ENCODE measurements at regions not wholly inside any gene's neighbourhood (a gene's known extent, or its start where the extent isn't known, plus 50 kb on each side); places are given as distances from the start of the nearest gene placed in this dataset.
"Not testable (repeated sequence)": the region's sequence is repeated elsewhere in the genome, so short reads cannot be mapped to it uniquely, and the experiment has no call there.

DNA sequence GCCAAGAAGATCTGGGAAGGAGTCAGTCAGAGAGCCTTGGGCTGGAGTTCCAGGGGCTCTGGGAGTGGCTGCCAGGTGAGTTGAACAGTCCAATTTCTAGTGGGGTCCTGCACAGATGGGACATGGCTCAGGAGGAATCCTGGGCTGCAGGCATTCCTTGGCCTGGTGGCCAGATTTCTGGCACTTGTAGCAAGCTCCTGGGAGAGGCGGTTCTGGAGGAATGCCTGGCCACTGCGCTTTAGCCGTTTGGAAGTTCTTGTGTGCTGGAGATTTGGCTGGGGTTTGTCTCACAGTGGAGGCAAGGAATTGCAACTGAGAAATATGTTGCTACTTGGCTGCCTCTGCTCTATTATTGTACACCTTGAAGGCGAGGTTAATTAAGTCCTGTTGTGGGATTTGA is 133.9 kb upstream of the CCZ1B start:
- not testable (repeated sequence) for H3K36me3 ChIP-seq (ENCODE audit: insufficient read depth, low read length); H3K4me3 ChIP-seq (ENCODE audit: low read depth in 1 of 2, low read length in 2 of 2); H3K9me3 ChIP-seq (ENCODE audit: insufficient read depth, low read length, severe bottlenecking); H3K9ac ChIP-seq (ENCODE audit: low read depth, low read length); H4K20me1 ChIP-seq (ENCODE audit: insufficient read depth, low read length); DNase-seq; H3K4me2 ChIP-seq (ENCODE audit: insufficient read depth, low read length); H3K27ac ChIP-seq (ENCODE audit: low read length); H2AFZ ChIP-seq (ENCODE audit: low read depth, low read length); H3K79me2 ChIP-seq (ENCODE audit: insufficient read depth, low read length); H3K4me1 ChIP-seq (ENCODE audit: insufficient read depth, low read length); H3K27me3 ChIP-seq (ENCODE audit: insufficient read depth, low read length, poor library complexity); ATAC-seq (ENCODE audit: insufficient read depth, low read depth)

- H3K27me3 ChIP-seq (ENCODE audit: insufficient read depth, low read length, poor library complexity); H3K4me2 ChIP-seq (ENCODE audit: insufficient read depth, low read length); H3K9ac ChIP-seq (ENCODE audit: low read depth, low read length); H3K27ac ChIP-seq (ENCODE audit: low read length); H3K36me3 ChIP-seq (ENCODE audit: insufficient read depth, low read length); H3K9me3 ChIP-seq (ENCODE audit: insufficient read depth, low read length, severe bottlenecking); H3K79me2 ChIP-seq (ENCODE audit: insufficient read depth, low read length); H2AFZ ChIP-seq (ENCODE audit: low read depth, low read length); DNase-seq; H4K20me1 ChIP-seq (ENCODE audit: insufficient read depth, low read length); H3K4me3 ChIP-seq (ENCODE audit: low read depth in 1 of 2, low read length in 2 of 2); ATAC-seq (ENCODE audit: insufficient read depth, low read depth); H3K4me1 ChIP-seq (ENCODE audit: insufficient read depth, low read length): not testable (repeated sequence)
These were observed 136.8 kb upstream of the CCZ1B start for GRCh38 chr7:6962871-6963270.

DNA sequence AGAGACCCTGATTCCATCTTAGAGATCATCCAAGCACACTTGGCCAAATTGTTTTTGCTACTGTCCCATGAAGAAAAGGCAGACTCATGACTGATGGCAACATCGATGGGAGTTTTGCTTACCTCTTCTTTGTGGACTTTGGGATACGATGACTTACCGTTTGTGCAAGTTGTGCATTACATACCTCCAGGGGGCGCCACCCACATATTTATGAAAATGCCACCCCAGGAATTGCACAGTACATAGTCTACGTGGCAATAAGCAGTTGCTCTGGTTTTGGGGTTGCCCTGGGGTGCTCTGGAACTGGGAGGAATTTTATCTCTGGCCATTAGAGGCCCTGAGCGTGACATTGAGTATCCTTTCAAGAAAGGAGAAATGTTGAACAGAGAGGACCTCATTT is 139.0 kb upstream of the CCZ1B start:
- peak; percentile 58 for DNase-seq
- H3K36me3 ChIP-seq (ENCODE audit: insufficient read depth, low read length); H2AFZ ChIP-seq (ENCODE audit: low read depth, low read length); H3K79me2 ChIP-seq (ENCODE audit: insufficient read depth, low read length); ATAC-seq (ENCODE audit: insufficient read depth, low read depth); H3K4me2 ChIP-seq (ENCODE audit: insufficient read depth, low read length); H3K4me1 ChIP-seq (ENCODE audit: insufficient read depth, low read length); H4K20me1 ChIP-seq (ENCODE audit: insufficient read depth, low read length); H3K9me3 ChIP-seq (ENCODE audit: insufficient read depth, low read length, severe bottlenecking); H3K27ac ChIP-seq (ENCODE audit: low read length); H3K27me3 ChIP-seq (ENCODE audit: insufficient read depth, low read length, poor library complexity); H3K9ac ChIP-seq (ENCODE audit: low read depth, low read length); H3K4me3 ChIP-seq (ENCODE audit: low read depth in 1 of 2, low read length in 2 of 2): not testable (repeated sequence)
- TF ChIP-seq, protein P1, sequence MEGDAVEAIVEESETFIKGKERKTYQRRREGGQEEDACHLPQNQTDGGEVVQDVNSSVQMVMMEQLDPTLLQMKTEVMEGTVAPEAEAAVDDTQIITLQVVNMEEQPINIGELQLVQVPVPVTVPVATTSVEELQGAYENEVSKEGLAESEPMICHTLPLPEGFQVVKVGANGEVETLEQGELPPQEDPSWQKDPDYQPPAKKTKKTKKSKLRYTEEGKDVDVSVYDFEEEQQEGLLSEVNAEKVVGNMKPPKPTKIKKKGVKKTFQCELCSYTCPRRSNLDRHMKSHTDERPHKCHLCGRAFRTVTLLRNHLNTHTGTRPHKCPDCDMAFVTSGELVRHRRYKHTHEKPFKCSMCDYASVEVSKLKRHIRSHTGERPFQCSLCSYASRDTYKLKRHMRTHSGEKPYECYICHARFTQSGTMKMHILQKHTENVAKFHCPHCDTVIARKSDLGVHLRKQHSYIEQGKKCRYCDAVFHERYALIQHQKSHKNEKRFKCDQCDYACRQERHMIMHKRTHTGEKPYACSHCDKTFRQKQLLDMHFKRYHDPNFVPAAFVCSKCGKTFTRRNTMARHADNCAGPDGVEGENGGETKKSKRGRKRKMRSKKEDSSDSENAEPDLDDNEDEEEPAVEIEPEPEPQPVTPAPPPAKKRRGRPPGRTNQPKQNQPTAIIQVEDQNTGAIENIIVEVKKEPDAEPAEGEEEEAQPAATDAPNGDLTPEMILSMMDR (IDR thresholded peaks at IDR 0.05; ENCODE audit: borderline replicate concordance, extremely low read depth, low read length, poor library complexity, severe bottlenecking) = peak; percentile 50

GRCh38 chr7:6970180-6970579 is 144.1 kb upstream of the CCZ1B start:
- H3K4me2 ChIP-seq (ENCODE audit: insufficient read depth, low read length); H3K4me1 ChIP-seq (ENCODE audit: insufficient read depth, low read length); H3K27ac ChIP-seq (ENCODE audit: low read length); H3K27me3 ChIP-seq (ENCODE audit: insufficient read depth, low read length, poor library complexity); DNase-seq; H3K36me3 ChIP-seq (ENCODE audit: insufficient read depth, low read length); ATAC-seq (ENCODE audit: insufficient read depth, low read depth); H3K4me3 ChIP-seq (ENCODE audit: low read depth in 1 of 2, low read length in 2 of 2); H2AFZ ChIP-seq (ENCODE audit: low read depth, low read length); H3K9ac ChIP-seq (ENCODE audit: low read depth, low read length); H3K79me2 ChIP-seq (ENCODE audit: insufficient read depth, low read length); H3K9me3 ChIP-seq (ENCODE audit: insufficient read depth, low read length, severe bottlenecking); H4K20me1 ChIP-seq (ENCODE audit: insufficient read depth, low read length): not testable (repeated sequence)

DNA sequence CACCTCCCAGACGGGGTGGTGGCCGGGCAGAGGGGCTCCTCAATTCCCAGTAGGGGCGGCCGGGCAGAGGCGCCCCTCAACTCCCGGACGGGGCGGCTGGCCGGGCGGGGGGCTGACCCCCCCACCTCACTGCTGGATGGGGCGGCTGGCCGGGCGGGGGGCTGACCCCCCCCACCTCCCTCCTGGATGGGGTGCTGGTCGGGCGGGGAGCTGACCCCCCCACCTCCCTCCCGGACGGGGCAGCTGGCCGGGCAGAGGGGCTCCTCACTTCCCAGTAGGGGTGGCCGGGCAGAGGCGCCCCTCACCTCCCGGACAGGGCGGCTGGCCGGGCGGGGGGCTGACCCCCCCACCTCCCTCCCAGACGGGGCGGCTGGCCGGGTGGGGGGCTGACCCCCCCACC is 148.8 kb upstream of the CCZ1B start:
- H3K79me2 ChIP-seq (ENCODE audit: insufficient read depth, low read length); H3K27ac ChIP-seq (ENCODE audit: low read length); DNase-seq; H3K9me3 ChIP-seq (ENCODE audit: insufficient read depth, low read length, severe bottlenecking); H2AFZ ChIP-seq (ENCODE audit: low read depth, low read length); H3K9ac ChIP-seq (ENCODE audit: low read depth, low read length); H3K4me3 ChIP-seq (ENCODE audit: low read depth in 1 of 2, low read length in 2 of 2); H3K36me3 ChIP-seq (ENCODE audit: insufficient read depth, low read length); H3K4me1 ChIP-seq (ENCODE audit: insufficient read depth, low read length); ATAC-seq (ENCODE audit: insufficient read depth, low read depth); H4K20me1 ChIP-seq (ENCODE audit: insufficient read depth, low read length); H3K27me3 ChIP-seq (ENCODE audit: insufficient read depth, low read length, poor library complexity); H3K4me2 ChIP-seq (ENCODE audit: insufficient read depth, low read length): not testable (repeated sequence)

GRCh38 chr7:6975346-6975745 is 149.3 kb upstream of the CCZ1B start:
- not testable (repeated sequence) for H3K4me1 ChIP-seq (ENCODE audit: insufficient read depth, low read length); H4K20me1 ChIP-seq (ENCODE audit: insufficient read depth, low read length); ATAC-seq (ENCODE audit: insufficient read depth, low read depth); H3K4me3 ChIP-seq (ENCODE audit: low read depth in 1 of 2, low read length in 2 of 2); H3K4me2 ChIP-seq (ENCODE audit: insufficient read depth, low read length); H3K9ac ChIP-seq (ENCODE audit: low read depth, low read length); H3K36me3 ChIP-seq (ENCODE audit: insufficient read depth, low read length); H2AFZ ChIP-seq (ENCODE audit: low read depth, low read length); H3K27ac ChIP-seq (ENCODE audit: low read length); DNase-seq; H3K27me3 ChIP-seq (ENCODE audit: insufficient read depth, low read length, poor library complexity); H3K79me2 ChIP-seq (ENCODE audit: insufficient read depth, low read length); H3K9me3 ChIP-seq (ENCODE audit: insufficient read depth, low read length, severe bottlenecking)

GRCh38 chr7:6977368-6977767 is 151.3 kb upstream of the CCZ1B start:
- not testable (repeated sequence) for H3K4me3 ChIP-seq (ENCODE audit: low read depth in 1 of 2, low read length in 2 of 2); ATAC-seq (ENCODE audit: insufficient read depth, low read depth); H4K20me1 ChIP-seq (ENCODE audit: insufficient read depth, low read length); H3K9ac ChIP-seq (ENCODE audit: low read depth, low read length); DNase-seq; H3K4me2 ChIP-seq (ENCODE audit: insufficient read depth, low read length); H3K36me3 ChIP-seq (ENCODE audit: insufficient read depth, low read length); H2AFZ ChIP-seq (ENCODE audit: low read depth, low read length); H3K4me1 ChIP-seq (ENCODE audit: insufficient read depth, low read length); H3K27ac ChIP-seq (ENCODE audit: low read length); H3K79me2 ChIP-seq (ENCODE audit: insufficient read depth, low read length); H3K27me3 ChIP-seq (ENCODE audit: insufficient read depth, low read length, poor library complexity); H3K9me3 ChIP-seq (ENCODE audit: insufficient read depth, low read length, severe bottlenecking)

- H3K36me3 ChIP-seq (ENCODE audit: insufficient read depth, low read length); H4K20me1 ChIP-seq (ENCODE audit: insufficient read depth, low read length); H3K4me3 ChIP-seq (ENCODE audit: low read depth in 1 of 2, low read length in 2 of 2); H3K4me2 ChIP-seq (ENCODE audit: insufficient read depth, low read length); H3K9ac ChIP-seq (ENCODE audit: low read depth, low read length); H3K9me3 ChIP-seq (ENCODE audit: insufficient read depth, low read length, severe bottlenecking); H2AFZ ChIP-seq (ENCODE audit: low read depth, low read length); H3K27me3 ChIP-seq (ENCODE audit: insufficient read depth, low read length, poor library complexity); DNase-seq; H3K27ac ChIP-seq (ENCODE audit: low read length); H3K79me2 ChIP-seq (ENCODE audit: insufficient read depth, low read length); H3K4me1 ChIP-seq (ENCODE audit: insufficient read depth, low read length); ATAC-seq (ENCODE audit: insufficient read depth, low read depth): not testable (repeated sequence)
These were observed 152.3 kb upstream of the CCZ1B start for GRCh38 chr7:6978326-6978725.

Data from DND-41 (cell line).